Naive thymus-derived CD4-positive, alpha-beta T cell (primary cell): ENCODE measurements at regions not wholly inside any gene's neighbourhood (a gene's known extent, or its start where the extent isn't known, plus 50 kb on each side); places are given as distances from the start of the nearest gene placed in this dataset.
A peak's percentile ranks its signal among the peaks of the same experiment; 100 is the strongest.

ENCODE experiments used
- ATAC-seq: fragments of 150-1000 bp; cut with Tn5 transposase; 2 replicates; pipeline ENCODE4 v1.10.0; 2021; ENCODE audit warnings: mild to moderate bottlenecking, moderate library complexity
- CTCF ChIA-PET: fragments of 350-600 bp; sonication (Branson Sonifier 250); formaldehyde crosslinking; loops from one replicate; lab custom pipeline; 2021; ENCODE audit warnings: antibody characterized with exemption; lab: Charles Lee
- POLR2A ChIA-PET: fragments of 350-600 bp; sonication (Branson Sonifier 250); formaldehyde crosslinking; loops from one replicate; lab custom pipeline; 2021; ENCODE audit warnings: antibody characterized with exemption, inconsistent platforms; lab: Charles Lee
- DNase-seq, 9 donors: peaks; one replicate each; pipeline versions ENCODE4 v3.0.0 to v3.0.0-alpha.2; 2020 to 2022; ENCODE audit warnings: mixed read lengths in 1 of 9
- H3K27ac ChIP-seq: one replicate; pipeline ENCODE4 v1.7.0; 2013; ENCODE audit warnings: mild to moderate bottlenecking, low read depth, low read length, moderate library complexity
- H3K27me3 ChIP-seq, 2 donors: one replicate each; pipeline ENCODE4 v1.7.0; 2013; ENCODE audit warnings: low read length in 2 of 2, mild to moderate bottlenecking in 2 of 2, moderate library complexity in 2 of 2; ENCODE audit not compliant: control insufficient read depth in 2 of 2, insufficient read depth in 2 of 2
- H3K36me3 ChIP-seq, 3 experiments: 1 replicate in 2 of 3; 2 replicates in 1 of 3; pipeline ENCODE4 v1.7.0; 2013; ENCODE audit warnings: low read length in 3 of 3, mild to moderate bottlenecking in 3 of 3, moderate library complexity in 1 of 3; ENCODE audit not compliant: insufficient read depth in 3 of 3, control insufficient read depth in 2 of 3
- H3K4me1 ChIP-seq, 2 donors: one replicate each; pipeline ENCODE4 v1.7.0; 2013; ENCODE audit warnings: low read length in 2 of 2, mild to moderate bottlenecking in 2 of 2, moderate library complexity in 1 of 2; ENCODE audit not compliant: control insufficient read depth in 2 of 2, insufficient read depth in 2 of 2
- H3K4me3 ChIP-seq: 2 replicates; pipeline ENCODE4 v1.7.0; 2013; ENCODE audit warnings: mild to moderate bottlenecking, low read length
- H3K9me3 ChIP-seq, 3 experiments: 1 replicate in 2 of 3; 2 replicates in 1 of 3; pipeline ENCODE4 v1.7.0; 2013; ENCODE audit warnings: low read length in 3 of 3; ENCODE audit not compliant: control insufficient read depth in 2 of 3
- H3K27ac Mint-ChIP-seq, 9 donors: one replicate each; pipeline ENCODE4 v1.8.0; 2020 to 2022; ENCODE audit warnings: mixed read lengths in 9 of 9, mild to moderate bottlenecking in 8 of 9, moderate library complexity in 5 of 9, inconsistent platforms in 2 of 9
- H3K27me3 Mint-ChIP-seq, 5 donors: one replicate each; pipeline ENCODE4 v1.8.0; 2021 to 2022; ENCODE audit warnings: mixed read lengths in 5 of 5, mild to moderate bottlenecking in 1 of 5
- H3K36me3 Mint-ChIP-seq, 5 donors: one replicate each; pipeline ENCODE4 v1.8.0; 2020 to 2022; ENCODE audit warnings: mixed read lengths in 5 of 5, mild to moderate bottlenecking in 3 of 5, inconsistent platforms in 1 of 5
- H3K4me1 Mint-ChIP-seq, 7 donors: one replicate each; pipeline ENCODE4 v1.8.0; 2020 to 2022; ENCODE audit warnings: mixed read lengths in 7 of 7, mild to moderate bottlenecking in 3 of 7, inconsistent platforms in 1 of 7
- H3K4me3 Mint-ChIP-seq, 10 donors: one replicate each; pipeline ENCODE4 v1.8.0; 2020 to 2022; ENCODE audit warnings: mild to moderate bottlenecking in 10 of 10, mixed read lengths in 10 of 10, moderate library complexity in 6 of 10, inconsistent platforms in 2 of 10
- H3K9me3 Mint-ChIP-seq, 11 donors: one replicate each; pipeline ENCODE4 v1.8.0; 2020 to 2022; ENCODE audit warnings: mixed read lengths in 11 of 11, mild to moderate bottlenecking in 4 of 11, inconsistent platforms in 1 of 11, moderate library complexity in 1 of 11
- intact Hi-C, 2 donors: fragments of 100-400 bp; cut with micrococcal nuclease; formaldehyde crosslinking; loops; one replicate each; pipeline ENCODE4 v1.15.1; 2023

DNA sequence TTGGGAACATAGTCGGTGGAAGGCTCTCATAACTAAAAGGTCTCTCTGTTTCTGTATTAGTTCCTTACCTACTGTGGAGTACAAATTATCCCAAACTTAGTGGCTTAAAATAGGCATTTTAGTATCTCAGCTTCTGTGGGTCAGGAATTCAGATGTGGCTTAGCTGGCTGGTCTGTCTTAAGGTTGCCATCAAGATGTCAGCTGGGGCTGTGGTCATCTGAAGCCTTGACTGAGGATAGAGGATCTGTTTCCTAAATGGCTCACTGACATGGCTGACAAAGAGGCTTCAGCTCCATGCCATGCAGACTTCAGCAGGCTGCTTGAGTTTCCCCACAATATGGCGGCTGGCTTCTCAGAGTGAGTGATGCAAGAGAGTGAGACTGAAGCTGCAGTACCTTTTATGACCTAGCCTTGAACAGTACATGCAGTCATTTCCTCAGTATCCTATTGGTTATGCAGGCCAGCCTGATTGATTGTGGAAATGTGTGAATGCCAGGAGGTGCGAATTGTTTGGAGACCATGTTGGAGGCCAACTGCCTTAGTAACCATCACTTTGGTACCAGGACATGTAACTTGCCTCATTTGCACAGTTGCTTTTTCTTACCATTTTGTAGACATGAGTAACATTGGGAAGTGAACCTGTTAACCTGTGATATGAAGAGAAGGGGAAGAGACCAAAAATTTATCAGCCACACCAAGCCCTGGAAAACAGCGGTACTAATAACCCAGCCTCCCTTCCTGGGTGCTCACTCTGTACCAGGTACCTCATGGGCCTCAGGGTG is 152.8 kb upstream of the IER5L start:
- Histone ChIP-seq H3K27ac (no peak overlapping the region), H3K4me1 (peaks cover 0 to 37% of the 10 kb centered on the region in 2 donors), H3K4me3 (no peak overlapping the region), H3K36me3 (no peaks in the 10 kb centered on the region), H3K27me3 (no peaks in the 10 kb centered on the region), H3K9me3 (peaks cover 0 to 7% (median 0%) of the 10 kb centered on the region in 3 experiments)
- Mint-ChIP-seq H3K4me1 (peaks cover 21 to 49% (median 37%) of the 10 kb centered on the region in 7 donors), H3K36me3 (peaks cover 0 to 8% (median 0%) of the 10 kb centered on the region in 5 donors), H3K9me3 (peaks cover 0 to 7% (median 3%) of the 10 kb centered on the region in 11 donors), H3K27me3 (no peaks in the 10 kb centered on the region), H3K27ac (peak overlapping the region in 3 of 9 donors; percentile 9 to 44 (median 25)), H3K4me3 (no peak overlapping the region)
- ATAC-seq (no peak), DNase-seq (no peak)
- CTCF ChIA-PET = no interaction called here
- intact Hi-C loops = no loop called here
- POLR2A ChIA-PET = no interaction called here

DNA sequence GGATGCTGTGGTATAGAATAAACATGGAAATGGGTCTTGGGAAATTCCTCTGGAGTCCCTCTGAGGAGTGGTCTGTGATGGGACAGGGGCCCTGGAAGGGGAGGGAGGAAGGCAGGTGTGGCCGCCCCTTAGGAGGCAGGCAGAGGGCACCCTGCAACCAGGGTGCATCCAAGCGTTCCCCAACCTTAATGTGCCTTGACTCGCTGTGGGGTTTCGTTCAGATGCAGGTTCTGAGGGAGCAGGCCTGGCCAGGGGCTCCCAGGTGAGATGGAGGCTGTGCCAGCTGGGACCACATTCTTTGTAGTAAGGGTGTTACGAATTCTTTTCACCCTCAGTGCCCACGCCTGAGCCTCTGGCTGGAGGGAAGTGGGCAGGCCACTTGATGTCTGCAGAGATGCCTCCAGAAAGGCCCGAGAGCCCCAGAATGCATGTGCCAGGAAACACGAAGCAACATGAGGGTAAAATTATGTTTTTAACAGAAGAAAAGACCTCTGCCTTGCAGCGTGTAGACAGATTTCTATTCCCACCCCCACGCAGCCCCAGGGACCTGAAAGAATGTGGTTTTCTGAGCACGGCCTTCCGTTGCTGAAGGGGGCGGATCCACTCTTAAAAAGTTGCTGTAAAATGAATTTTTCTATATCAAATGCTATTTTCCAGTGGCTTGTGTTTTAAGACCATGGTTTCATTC is 150.4 kb upstream of the IER5L start:
- Mint-ChIP-seq H3K27ac (peak overlapping the region in 8 of 9 donors; percentile 48 to 87 (median 74)), H3K27me3 (no peaks in the 10 kb centered on the region), H3K4me1 (peaks cover 7 to 25% (median 18%) of the 10 kb centered on the region in 7 donors), H3K9me3 (peaks cover 0 to 7% (median 3%) of the 10 kb centered on the region in 11 donors), H3K4me3 (peak overlapping the region in 8 of 10 donors; percentile 34 to 60 (median 55)), H3K36me3 (peaks cover 0 to 8% (median 0%) of the 10 kb centered on the region in 5 donors)
- DNase-seq (peak in 3 of 9 donors; percentile 29 to 37 (median 36)), ATAC-seq (peak; percentile 36)
- H3K4me1 ChIP-seq = peaks cover 0 to 19% of the 10 kb centered on the region in 2 donors
- ChIA-PET POLR2A (interaction anchor here (0.6 kb wide), 1 partner anchor 49 kb away, joined by 5 read pairs; no protein-coding TSS in a partner anchor), CTCF (no interaction called here)
- intact Hi-C loops = loop anchor here in 1 of 2 donors (10.0 kb wide), 2 partner anchors 54 to 124 kb away; no protein-coding TSS in a partner anchor
- H3K27me3 ChIP-seq = no peaks in the 10 kb centered on the region
- H3K4me3 ChIP-seq = no peak overlapping the region
- no peaks in the 10 kb centered on the region for H3K36me3 ChIP-seq
- H3K9me3 ChIP-seq = peaks cover 0 to 7% (median 0%) of the 10 kb centered on the region in 3 experiments
- H3K27ac ChIP-seq = no peak overlapping the region

DNA sequence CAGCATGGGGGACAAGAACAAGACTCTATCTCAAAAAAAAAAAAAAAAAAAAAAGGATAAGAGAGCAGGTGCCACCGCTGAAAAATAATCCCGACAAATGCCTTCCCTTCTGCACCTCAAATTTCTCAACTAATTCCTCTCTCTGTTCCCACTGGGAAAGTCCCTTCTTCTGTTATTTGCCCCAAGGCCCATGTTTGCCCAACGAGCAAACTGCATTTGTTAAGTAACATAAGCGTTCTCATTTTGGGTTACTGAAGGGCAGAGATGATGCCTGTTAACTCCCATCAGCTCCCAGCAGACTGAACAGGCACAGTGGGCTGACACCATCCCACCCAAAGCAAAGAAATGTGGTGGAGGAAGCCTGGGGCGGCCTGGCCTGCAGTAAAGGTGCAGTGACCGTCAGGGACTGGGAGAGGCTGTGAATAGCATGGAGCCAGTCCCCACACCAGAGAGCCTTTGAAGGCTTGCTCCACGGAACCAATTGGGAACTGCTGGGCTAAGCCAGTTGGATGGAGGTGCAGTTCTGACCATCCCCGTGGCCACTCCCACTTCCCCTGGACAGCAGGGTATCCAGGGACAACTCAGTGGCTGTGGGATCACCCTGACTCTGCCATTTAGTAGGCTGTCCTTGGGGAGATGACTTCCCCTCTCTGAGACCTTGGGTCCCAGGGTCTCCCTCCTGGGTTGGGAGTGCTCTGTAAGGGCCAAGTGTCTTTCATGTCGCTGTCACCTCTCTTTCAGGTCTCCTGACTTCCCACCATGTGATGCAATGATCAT is 149.7 kb upstream of the IER5L start:
- Histone ChIP-seq H3K9me3 (peaks cover 0 to 7% (median 0%) of the 10 kb centered on the region in 3 experiments), H3K4me1 (peaks cover 0 to 18% of the 10 kb centered on the region in 2 donors), H3K27me3 (no peaks in the 10 kb centered on the region), H3K4me3 (no peak overlapping the region), H3K27ac (no peak overlapping the region), H3K36me3 (no peaks in the 10 kb centered on the region)
- ChIA-PET POLR2A (interaction anchor here (0.6 kb wide), 1 partner anchor 50 kb away, joined by 5 read pairs; no protein-coding TSS in a partner anchor), CTCF (interaction anchor here (0.7 kb wide), 1 partner anchor 28 kb away, joined by 5 read pairs; no protein-coding TSS in a partner anchor)
- Mint-ChIP-seq H3K36me3 (peaks cover 0 to 8% (median 0%) of the 10 kb centered on the region in 5 donors), H3K27me3 (no peaks in the 10 kb centered on the region), H3K27ac (peak overlapping the region in 8 of 9 donors; percentile 48 to 87 (median 74)), H3K9me3 (peaks cover 0 to 7% (median 3%) of the 10 kb centered on the region in 11 donors), H3K4me3 (peak overlapping the region in 6 of 10 donors; percentile 34 to 60 (median 55)), H3K4me1 (peaks cover 7 to 24% (median 18%) of the 10 kb centered on the region in 7 donors)
- intact Hi-C loops = loop anchor here in 1 of 2 donors (10.0 kb wide), 2 partner anchors 53 to 123 kb away; no protein-coding TSS in a partner anchor
- no peak for DNase-seq
- ATAC-seq = no peak

DNA sequence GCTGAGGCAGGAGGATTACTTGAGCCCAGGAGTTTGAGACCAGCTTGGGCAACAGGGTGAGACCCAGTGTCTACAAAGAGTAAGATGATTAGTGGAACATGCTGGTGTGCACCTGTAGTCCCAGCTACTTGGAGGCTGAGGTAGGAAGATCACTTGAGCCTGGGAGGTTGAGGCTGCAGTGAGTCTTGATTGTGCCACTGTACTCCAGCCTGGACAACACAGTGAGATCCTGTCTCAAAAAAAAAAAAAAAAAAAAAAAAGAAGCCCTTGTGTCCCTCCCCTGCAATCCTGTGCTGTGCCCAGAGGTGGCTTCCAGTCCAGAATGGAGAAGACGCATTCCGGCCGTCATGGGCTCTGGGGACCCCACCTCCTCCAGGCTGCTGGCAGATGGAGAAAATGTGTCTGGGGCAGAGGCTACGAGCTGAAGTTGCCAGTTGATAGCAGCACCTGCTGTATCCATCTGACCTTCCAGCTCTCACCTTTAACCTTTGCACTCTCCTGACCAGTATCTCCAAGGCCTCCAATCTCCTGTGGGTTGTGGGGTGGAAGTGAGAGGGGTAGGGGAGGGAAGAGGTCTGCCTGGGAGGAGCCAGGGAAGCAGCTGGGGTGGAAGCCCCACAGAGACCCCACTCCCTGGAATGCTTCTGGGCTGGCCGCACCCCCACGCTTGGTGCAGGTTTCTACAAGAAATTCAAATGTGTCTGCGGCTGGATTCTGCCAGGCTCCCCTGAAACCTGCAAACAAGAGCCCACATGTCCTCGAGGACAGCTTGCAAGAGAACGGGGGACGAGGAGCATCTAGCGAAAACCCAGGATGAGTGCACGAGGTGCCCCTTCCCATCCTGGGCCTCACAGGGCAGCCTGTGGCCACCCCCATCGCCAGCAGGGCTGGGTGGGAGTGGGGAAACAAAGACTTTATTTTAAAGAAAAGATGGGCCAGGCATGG is 148.3 kb upstream of the IER5L start:
- intact Hi-C loops = loop anchor here in 1 of 2 donors (10.0 kb wide), 2 partner anchors 52 to 122 kb away; no protein-coding TSS in a partner anchor
- Histone ChIP-seq H3K4me3 (no peak overlapping the region), H3K9me3 (peaks cover 0 to 7% (median 0%) of the 10 kb centered on the region in 3 experiments), H3K4me1 (peaks cover 1 to 20% of the 10 kb centered on the region in 2 donors), H3K36me3 (no peaks in the 10 kb centered on the region), H3K27me3 (no peaks in the 10 kb centered on the region), H3K27ac (no peak overlapping the region)
- H3K4me1 Mint-ChIP-seq = peaks cover 7 to 27% (median 22%) of the 10 kb centered on the region in 7 donors
- peaks cover 0 to 8% (median 0%) of the 10 kb centered on the region in 5 donors for H3K36me3 Mint-ChIP-seq
- POLR2A ChIA-PET = interaction anchor here (0.8 kb wide), 1 partner anchor 10 kb away, joined by 3 read pairs; no protein-coding TSS in a partner anchor
- CTCF ChIA-PET = no interaction called here
- H3K27ac Mint-ChIP-seq = peak overlapping the region in 1 of 9 donors; percentile 13
- no peak overlapping the region for H3K4me3 Mint-ChIP-seq
- no peaks in the 10 kb centered on the region for H3K27me3 Mint-ChIP-seq
- ATAC-seq = no peak
- H3K9me3 Mint-ChIP-seq = peaks cover 0 to 7% (median 3%) of the 10 kb centered on the region in 11 donors
- no peak for DNase-seq

GRCh38 chr9:129324808-129325502 is 146.9 kb upstream of the IER5L start:
- ATAC-seq = no peak

More at GRCh38 chr9:129324808-129325502, 146.9 kb upstream of the IER5L start:
- H3K27me3 ChIP-seq = no peaks in the 10 kb centered on the region
- Mint-ChIP-seq H3K27ac (peak overlapping the region in 1 of 9 donors; percentile 41), H3K4me1 (peaks cover 17 to 38% (median 31%) of the 10 kb centered on the region in 7 donors), H3K9me3 (peaks cover 0 to 2% (median 0%) of the 10 kb centered on the region in 11 donors), H3K27me3 (no peaks in the 10 kb centered on the region), H3K4me3 (no peak overlapping the region), H3K36me3 (no peaks in the 10 kb centered on the region)
- CTCF ChIA-PET = interaction anchor here (0.6 kb wide), 1 partner anchor 155 kb away, joined by 3 read pairs; no protein-coding TSS in a partner anchor
- H3K4me3 ChIP-seq = no peak overlapping the region
- peaks cover 12 to 32% of the 10 kb centered on the region in 2 donors for H3K4me1 ChIP-seq
- H3K27ac ChIP-seq = no peak overlapping the region
- no peaks in the 10 kb centered on the region for H3K9me3 ChIP-seq
- intact Hi-C loops = loop anchor here (5.0 to 10.0 kb wide), 5 partner anchors 50 to 282 kb away; no protein-coding TSS in a partner anchor
- no peak for DNase-seq
- POLR2A ChIA-PET = interaction anchor here (0.8 to 3.0 kb wide), 2 partner anchors 9 to 11 kb away, joined by 3 to 11 read pairs; no protein-coding TSS in a partner anchor
- H3K36me3 ChIP-seq = no peaks in the 10 kb centered on the region
